G401.6 (cell line): ENCODE measurements at regions not wholly inside any gene's neighbourhood (a gene's known extent, or its start where the extent isn't known, plus 50 kb on each side); places are given as distances from the start of the nearest gene placed in this dataset.
"Not testable (repeated sequence)": the region's sequence is repeated elsewhere in the genome, so short reads cannot be mapped to it uniquely, and the experiment has no call there.

Experiments used
- FAIRE-seq: peaks from 2 replicates; lab custom pipeline; 2012; peaks lifted over from hg19 to GRCh38; lab: Jason Lieb, UNC

DNA sequence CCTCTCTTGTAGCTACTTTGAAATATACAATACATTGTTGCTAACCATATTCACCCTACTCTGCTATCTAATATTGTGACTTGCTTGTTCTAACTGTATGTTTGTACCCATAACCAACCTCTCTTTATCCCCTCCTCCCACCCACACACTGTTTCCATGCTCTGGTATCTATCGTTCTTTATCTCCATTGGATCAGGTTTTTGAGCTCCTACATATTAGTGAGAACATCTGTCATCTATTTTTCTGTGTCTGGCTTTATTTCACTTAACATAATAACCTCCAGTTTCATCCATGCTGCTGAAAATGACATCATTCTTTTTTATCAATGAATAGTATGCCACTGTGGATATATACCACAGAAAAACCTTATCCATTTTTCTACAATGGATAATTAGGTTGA, 1230.1 kb downstream of the PLA2G4A start:
- FAIRE-seq, result no peak

DNA sequence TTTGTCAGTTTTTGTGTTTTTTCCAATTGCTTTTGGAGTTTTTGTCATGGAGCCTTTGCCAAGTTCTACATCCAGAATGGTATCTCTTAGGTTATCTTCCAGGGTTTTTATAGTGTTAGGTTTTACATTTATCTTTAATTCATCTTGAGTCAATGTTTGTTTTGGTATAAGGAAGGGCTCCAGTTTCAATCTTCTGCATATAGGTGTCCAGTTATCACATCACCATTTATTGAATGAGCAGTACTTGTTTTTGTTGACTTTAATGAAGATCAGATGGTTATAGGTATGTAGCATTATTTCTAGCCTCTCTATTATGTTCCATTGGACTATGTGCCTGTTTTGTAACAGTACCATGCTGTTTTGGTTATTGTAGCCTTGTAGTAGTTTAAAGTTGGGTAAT, 1233.1 kb downstream of the PLA2G4A start:
- no peak for FAIRE-seq

DNA sequence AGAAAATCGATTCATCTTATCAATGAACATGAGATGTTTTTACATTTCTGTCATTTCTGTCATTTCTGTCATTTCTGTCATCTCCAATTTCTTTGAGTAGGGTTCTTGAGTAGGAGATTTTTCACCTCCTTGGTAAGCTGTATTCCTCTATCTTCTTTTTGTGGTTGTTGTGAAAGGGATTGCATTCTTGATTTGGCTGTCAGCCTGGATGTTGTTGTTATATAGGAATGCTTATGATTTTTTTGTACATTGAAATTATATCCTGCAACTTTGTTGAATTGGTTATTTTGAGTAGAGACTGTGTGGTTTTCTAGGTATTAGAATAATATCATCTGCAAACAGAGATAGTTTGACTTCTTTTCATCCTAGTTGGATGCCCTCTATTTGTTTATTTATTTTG, 1233.7 kb downstream of the PLA2G4A start:
- no peak for FAIRE-seq

DNA sequence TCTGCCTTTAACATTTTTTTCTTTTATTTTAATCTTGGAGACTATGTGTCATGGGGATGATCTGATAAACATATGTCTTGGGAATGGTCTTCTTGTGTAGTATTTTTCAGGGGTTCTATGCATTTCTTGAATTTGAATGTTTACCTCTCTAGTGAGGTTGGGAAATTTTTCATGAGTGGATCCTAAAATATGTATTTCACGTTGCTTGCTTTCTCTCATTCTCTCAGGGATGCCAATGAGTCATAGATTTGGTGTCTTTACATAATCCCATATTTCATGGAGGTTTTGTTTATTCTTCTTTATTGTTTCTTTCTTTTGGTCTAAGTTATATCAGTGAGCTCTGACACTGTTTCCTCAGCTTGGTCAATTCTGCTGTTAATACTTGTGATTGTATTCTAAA, 1237.2 kb downstream of the PLA2G4A start:
- FAIRE-seq, result no peak

DNA sequence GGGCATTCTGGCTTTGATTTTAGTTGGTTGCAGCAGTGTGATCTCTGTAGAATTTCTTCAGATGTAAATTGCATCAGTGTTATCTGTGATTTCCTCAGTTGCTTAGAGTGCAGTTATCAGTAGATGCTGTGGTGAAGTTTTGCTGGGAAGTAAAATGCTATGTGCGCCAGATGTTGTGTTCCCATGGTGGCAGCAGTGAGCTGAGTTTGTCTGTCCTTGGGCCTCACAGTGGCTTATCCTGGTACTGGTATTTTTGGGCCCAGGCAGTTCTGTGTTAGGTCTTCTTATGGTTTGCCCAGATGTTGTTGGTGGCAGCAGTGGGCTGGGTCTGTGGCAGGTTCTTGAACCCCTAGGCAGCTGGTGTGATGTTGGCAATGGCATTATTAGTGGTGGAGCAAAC, 1242.1 kb downstream of the PLA2G4A start:
- FAIRE-seq, result no peak

DNA sequence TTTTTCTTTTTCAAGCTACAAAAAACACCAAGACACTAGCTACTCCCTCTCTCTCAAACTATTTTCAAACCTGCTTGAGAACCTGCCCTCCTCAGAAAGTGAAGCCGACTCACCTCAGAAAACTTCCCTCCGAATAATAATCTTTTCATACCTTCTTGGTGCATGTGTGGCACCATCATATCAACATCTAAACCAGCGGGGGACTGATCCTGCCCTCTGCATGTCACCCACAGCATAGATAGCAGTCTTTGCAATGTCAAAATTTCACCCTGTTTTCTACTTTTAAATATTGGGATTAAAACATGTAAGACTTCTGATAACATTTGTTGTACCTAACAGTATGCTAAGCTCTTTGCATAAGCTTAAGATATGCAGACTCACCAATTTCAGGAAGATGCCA, 1260.3 kb downstream of the PLA2G4A start:
- FAIRE-seq, result no peak

DNA sequence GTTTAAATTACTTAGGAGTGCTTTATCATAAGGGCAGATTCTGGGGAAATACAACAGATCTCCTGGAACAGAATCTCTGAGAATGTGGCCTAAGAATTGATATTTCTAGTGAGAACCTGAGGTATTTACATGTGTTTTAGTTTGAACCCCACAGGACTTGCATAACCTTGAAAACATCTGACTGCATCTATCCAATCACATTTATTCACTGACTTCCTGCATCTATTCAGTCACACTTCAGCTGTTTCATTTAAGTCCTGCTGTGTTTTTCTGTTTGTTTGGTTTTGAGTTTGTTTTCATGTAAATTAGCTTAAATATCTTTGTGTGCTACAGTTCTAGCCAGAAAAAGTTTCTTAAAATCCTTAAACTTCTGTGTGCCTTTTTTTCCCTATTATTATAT, 1260.7 kb downstream of the PLA2G4A start:
- no peak for FAIRE-seq

DNA sequence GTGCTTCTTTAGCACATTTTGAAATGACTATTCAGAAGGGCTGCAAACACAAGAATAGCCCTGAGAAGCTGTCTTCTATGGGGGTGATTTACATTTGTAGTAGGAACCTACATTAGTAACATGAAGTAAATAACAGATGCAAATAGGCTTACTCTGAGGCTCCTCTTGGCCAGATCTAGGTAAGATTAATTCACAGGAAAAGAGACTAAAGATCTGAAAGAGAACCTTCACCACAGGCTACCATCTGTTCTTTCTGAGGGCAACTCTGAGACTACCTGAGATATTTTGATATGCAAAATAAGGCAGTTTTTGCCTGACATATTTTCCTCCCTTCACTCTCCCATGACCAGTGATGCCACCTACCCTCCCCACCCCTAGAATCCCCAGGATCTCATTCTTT, 1267.8 kb downstream of the PLA2G4A start:
- no peak for FAIRE-seq

DNA sequence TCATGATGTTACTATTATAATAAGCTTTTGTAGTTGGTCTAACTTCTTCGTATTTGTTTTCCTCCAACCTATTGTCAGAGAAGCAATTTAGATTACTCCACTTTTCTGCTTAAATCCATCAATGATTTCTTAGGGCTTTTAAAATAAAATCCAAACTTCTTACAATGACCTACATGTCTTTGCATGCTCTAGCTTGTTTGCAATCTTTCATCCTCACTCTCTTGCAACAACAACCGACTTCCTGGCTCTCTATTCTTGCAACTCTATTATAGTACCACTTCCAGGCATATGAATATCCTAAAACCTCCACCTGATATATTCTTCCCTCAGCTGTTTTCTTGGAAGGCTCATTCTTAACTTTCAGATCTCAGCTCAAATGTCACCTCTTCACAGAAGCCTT, 1288.7 kb downstream of the PLA2G4A start:
- FAIRE-seq, result no peak

DNA sequence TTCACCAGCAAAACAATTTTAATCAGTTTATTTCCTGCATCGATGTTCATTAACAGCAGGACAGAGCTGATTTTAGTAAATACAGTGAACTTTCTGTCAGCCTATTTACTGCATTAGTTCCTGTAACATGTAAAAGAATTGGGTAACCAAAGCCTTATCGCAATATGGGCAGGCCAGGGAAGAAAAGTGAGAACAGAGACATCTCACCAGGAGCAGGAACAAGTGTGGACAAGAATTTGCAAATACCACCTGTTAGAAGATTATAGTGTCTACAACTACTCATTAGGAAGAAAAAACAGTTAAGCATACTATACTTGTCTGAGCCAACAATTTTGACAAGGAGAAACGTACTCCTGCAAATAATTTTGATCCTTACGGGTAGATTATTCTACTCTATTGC, 1293.9 kb downstream of the PLA2G4A start:
- FAIRE-seq, result no peak

DNA sequence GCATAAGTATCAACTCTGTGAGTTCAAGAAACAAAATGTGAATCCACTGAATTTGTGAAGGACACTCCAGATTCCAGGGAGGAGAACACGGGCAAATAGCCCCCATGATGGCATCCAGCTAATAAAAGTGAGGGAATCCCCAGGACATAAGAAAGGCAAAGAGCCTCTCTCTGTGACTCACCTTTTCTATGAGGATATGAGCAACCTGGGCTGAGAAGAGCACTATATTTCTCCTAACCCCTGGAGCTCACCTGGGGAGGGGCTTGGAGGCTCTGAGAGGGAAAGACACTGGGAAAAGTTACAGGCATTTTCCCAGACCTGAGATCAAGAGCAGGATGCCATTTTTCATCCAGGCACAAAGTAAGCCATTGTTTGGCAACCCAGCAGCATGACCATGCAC, 1298.8 kb downstream of the PLA2G4A start:
- no peak for FAIRE-seq

DNA sequence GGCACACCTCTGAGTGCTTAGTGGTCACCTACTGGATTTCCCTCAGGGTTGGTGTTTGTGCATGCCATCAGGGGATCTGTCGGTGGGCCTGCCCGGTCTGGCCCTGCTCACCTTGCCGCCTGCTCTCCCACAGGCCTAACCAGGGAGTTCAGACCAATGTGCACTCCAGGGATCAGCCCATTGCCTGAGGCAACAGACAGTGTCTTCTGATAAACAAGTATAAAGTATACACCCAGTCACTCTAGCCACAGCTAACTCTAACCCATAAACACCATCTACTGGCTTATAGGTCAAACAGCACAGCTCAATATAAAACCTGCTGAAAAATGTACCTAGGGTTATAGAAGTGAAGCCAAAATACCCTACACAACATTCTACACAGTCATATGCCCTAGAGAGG, 1300.0 kb downstream of the PLA2G4A start:
- FAIRE-seq, result no peak

DNA sequence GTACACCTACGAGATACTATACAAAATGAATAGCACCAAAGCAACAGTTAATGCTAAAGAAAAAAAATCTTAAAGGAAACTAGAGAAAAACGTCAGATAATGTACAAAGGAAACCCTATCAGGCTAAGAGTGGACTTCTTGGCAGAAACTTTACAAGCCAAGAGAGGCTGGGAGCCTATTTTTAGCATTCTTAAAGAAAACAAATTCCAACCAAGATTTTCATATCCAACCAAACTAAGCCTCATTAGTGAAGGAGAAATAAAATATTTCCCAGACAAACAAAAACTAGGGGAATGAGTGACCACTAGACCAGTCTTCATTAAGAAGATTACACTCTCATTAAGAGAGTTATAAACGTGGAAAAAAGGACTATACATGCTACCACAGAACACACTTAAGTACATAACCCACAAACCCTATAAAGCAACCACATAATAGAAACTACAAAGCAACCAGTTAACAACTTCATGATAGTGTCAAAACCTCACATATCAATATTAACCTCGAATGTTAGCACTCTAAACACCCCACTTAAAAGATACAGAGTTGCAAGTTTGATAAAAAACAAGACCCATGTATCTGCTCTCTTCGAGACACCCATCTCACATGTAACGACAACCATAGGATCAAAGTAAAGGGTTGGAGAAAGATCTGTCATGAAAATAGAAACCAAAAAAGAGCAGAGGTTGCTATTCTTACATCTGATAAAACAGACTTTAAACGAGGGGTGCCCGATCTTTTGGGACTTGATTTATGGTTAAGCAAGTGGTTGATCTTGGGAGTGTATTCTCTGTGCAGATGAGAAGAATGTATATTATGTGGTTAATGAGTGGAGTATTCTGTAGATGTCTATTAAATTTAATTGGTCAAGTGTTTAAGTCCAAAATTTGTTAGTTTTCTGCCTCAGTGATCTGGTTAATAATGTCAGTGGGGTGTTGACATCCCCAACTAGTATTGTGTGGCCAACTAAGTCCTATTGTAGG, 1301.4 kb downstream of the PLA2G4A start:
- FAIRE-seq, result no peak

DNA sequence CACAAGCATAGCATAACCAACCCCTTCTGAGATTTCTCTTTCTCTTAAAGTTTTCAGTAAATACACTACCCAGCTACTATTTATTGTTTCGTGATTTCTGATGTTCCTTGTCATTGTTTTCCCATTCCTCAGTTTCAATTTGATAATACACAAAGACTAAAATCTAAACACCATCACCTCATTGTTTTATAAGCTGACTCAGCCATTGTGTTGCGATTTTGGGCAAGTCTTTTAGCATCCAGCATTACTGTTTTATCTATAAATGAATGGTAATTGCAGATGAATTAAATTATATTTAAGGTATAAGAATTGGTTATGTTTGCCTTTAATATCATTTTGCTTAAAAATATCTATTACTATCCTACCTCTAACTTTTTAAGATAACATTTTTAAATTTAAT, 1308.5 kb downstream of the PLA2G4A start:
- no peak for FAIRE-seq

DNA sequence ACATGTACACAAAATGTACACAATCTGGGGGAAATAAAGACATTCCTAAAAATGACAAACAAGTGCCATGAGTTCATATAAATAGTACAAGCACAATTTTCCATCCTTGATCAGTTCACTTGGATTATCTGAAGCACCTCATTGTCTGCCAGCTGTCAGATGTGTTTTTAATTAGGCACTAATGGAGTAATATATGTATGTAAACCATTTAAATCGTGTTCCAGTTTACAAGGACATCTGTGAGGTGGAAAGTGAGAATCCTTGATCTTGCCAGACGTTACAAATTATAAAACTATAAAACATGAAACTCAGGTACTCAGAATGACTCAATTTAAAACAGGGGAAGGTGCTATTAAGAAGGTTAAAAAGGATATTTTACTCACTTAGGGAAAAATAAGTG, 1312.2 kb downstream of the PLA2G4A start:
- no peak for FAIRE-seq

DNA sequence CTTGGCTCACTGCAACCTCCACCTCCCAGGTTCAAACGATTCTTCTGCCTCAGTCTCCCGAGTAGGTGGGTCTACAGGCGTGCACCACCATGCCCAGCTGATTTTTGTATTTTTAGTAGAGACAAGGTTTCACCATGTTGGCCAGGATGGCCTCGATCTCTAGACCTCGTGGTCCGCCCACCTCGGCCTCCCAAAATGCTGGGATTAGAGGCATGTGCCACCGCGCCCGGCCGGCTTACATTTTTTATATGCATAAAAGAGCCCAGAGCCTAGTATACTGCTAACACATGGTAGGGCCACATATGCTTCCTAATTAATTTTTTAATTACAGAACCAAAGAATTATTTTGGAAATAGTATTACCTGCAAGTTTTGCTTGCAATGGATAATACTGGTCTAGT, 1325.4 kb downstream of the PLA2G4A start:
- no peak for FAIRE-seq

DNA sequence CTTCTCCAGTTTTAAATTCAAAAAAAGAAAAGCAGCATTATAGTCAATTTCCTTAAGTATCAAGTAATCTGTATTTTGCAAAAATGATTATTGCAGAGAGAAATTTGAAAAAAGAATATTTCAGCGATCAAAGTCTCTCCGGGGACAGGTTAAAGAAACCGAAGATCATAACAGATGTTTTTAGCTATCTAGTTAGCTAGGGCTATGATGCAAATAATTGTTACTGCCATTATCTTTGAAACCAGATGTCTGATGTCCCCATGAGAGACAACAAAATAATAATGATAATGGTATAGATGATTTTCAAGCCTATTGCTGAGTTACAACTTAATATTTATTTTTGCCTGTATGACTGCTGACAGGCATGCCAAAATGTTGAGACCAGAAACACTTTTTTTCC, 1326.0 kb downstream of the PLA2G4A start:
- no peak for FAIRE-seq

DNA sequence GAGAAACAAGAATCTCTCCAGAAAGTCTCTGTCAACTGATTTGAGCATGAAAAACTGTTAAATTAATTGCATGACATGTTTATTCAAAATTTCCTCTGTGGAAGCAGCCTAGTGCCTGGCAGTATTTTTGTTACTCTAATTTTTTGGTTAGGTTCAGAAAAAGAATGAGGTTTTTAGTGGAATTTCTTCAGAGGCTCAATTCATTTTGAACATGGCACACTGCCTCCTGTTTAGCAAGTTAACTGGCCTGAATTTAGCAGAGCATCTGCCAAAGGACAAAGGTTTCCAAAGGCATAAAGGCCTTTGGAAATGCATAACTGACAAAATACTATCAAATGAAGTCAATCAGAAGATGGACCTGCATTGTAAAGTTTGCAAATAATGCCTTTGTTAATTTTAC, 1326.5 kb downstream of the PLA2G4A start:
- no peak for FAIRE-seq

DNA sequence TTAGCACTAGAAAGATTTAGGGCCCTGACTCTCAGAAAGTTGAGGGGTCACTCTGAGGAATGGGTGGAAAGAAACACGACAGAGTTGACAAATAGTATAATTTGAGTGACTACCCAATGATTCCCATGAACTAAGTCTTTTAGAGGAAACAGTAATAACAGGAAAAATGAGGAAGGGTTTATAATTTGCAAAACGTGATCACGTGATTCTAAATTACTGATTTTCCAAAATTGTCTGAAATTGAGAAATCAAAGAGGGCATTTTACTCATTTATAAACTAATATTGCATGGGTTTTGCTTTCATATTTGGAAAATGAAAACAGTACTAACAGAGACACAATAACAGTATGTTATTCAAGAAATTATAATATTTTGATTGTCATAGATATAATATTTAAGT, 1335.7 kb downstream of the PLA2G4A start:
- FAIRE-seq, result no peak

DNA sequence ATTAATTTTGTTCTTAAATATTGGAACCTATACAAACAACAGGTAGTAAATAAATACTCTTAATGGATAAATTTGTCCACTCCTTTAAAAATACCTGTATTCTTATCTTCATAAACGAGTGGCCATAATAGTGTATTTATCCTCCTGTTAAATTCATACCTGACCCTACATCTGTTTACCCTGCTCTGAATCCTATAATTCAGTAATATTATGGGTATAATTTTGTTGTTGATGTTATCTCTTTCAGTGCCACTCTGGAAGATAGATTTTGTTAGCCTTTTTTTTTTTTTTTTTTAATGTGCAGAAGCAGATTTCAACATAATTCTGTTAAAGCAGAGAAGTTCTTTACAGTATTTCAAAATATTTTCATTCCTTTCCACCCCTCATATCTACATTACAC, 1337.9 kb downstream of the PLA2G4A start:
- FAIRE-seq, result no peak

DNA sequence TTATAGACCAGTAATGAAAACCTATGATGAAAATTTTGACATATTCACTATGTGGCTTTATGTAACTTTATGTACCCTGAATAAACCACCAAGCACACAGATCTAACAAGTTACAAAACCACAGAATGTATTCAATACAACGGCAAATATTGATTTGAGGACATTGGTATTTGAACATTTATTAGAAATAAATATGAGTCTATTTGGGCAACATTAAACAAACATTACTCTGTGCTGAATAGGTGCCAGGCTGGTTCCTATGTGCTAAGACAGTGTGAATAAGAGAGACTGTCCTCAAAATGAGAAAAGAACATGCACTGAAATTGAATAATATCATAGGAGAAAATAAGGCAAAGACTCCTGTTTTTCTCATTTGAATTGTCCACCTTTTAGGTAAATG, 1341.2 kb downstream of the PLA2G4A start:
- no peak for FAIRE-seq

DNA sequence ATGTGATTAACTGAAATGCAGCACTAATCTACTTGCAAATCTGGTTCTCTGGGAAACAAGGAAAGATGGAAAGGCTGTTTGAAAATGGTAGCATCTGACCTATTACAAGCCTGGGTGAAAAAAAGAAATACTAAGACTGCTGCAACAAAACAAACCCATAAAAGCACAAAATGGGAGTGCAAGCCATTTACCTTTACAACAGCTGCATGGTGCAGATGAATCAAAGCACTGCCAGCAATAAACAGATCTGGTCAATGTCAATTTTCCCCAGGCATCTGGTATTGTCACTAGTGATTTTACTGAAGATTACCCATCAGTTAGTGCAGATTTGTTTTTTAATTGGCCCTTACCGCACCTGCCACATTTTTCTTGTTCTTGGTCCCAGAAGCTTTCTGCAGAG, 1341.7 kb downstream of the PLA2G4A start:
- FAIRE-seq, result no peak

DNA sequence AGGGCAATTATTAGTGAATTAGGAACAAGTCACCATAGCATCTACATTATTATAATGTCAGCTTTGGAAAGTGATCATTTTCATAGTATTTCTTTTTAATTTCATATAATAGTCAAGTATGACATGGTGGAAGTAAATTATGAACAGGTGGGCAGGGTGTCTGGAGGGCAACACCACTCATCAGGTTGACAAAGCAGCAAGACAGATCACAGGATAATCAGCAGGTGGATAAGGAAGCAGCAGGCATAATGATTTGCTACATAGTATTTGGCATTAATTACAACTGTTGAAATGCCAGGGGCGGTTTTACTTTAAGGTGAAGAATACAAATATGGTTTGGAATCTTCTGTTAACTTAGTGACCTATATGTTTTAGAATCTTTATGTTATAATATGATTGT, 1342.2 kb downstream of the PLA2G4A start:
- no peak for FAIRE-seq

DNA sequence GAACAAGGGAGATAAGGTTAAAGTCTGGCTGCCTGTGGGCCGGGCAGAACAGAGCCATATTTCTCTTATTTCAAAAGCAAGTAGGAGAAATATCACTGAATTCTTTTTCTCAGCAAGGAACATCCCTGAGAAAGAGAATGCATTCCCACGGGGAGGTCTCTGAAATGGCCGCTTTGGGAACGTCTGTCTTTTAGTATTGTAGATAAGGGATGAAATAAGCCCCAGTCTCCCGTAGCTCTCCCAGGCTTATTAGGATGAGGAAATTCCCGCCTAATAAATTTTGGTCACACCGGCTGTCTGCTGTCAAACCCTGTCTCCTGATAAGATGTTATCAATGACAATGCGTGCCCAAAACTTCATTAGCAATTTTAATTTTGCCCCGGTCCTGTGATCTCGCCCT, 1353.3 kb downstream of the PLA2G4A start:
- not testable (repeated sequence) for FAIRE-seq
